ENCODE measurements at regions not wholly inside any gene's neighbourhood (a gene's known extent, or its start where the extent isn't known, plus 50 kb on each side); places are given as distances from the start of the nearest gene placed in this dataset.

DNA sequence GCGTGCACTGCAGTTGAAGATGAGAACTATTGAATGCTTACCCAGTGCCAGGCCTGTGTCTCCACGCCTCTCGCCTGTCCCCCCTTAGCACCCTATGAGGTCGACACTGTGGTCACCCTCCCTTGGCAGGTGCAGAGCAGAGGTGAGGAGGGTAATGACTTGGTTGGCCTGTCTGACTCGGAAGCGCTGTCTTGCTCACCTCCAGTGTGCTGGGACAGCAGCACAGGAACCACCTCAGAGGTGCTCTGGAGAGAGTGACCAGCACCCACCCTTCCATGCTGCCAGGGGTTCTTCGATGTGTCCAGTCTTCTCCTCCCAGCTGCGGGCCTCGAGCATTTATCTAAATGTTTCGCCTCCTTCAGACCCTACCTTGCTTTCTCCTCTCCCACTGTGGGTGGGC is 178.3 kb upstream of the IRX2 start:
- DNase-seq, result no peak

DNA sequence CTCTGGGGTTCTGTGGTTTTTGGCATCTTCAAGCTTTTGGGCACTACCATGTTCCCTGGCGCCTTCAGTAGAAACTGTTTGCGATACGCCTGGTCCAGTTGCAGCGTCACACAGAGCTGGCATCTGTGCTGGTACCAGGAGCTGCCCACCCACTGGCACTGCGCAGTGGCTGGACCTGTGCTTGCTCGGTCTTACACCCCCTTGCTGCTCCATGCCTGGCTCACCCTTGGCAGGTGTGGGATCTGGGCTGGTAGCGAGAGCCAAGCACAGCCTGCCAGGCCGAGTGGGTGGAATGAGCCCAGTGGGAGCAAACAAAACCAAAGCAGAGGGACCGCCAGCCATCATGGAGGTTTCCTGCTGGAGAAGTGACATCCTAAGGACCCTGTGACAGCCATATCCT is 170.2 kb upstream of the IRX2 start:
- no peak for DNase-seq

DNA sequence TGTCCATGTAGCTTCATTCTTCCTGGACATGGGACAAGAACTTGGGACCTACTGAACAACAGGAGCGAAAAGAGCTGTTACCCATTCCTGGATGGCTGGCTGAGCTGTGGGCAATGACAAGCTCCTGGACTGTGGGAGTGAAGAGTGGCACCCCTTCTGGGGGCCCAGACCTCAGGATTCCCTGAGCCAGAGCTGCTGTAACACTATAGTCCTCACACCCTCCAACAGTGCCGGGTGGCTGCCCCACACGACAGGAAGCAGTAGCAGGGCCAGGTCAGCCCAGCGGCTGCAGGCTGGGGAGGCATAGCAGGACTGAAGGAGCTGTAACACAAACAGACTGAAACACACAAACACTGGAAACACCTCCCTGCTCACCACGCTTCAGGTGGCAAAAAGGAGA is 169.7 kb upstream of the IRX2 start:
- DNase-seq, result no peak

DNA sequence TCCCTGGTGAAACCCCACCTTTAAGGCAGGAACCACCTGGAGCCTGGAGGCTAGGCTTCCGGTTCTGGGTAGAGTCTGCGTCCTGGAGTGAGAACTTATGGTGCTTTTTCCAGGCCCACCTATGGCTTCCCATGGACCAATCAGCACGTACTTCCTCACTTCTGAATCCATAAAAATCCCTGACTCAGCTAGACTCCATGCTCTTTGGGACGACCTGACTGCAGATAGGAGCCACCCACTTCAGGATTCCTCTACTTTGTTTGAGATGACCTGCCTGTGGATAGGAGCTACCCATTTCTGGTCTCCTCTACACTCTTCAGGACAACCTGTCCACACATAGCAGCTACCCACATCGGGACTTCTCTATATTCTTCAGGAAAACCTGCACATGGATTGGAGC is 168.8 kb upstream of the IRX2 start:
- no peak for DNase-seq

DNA sequence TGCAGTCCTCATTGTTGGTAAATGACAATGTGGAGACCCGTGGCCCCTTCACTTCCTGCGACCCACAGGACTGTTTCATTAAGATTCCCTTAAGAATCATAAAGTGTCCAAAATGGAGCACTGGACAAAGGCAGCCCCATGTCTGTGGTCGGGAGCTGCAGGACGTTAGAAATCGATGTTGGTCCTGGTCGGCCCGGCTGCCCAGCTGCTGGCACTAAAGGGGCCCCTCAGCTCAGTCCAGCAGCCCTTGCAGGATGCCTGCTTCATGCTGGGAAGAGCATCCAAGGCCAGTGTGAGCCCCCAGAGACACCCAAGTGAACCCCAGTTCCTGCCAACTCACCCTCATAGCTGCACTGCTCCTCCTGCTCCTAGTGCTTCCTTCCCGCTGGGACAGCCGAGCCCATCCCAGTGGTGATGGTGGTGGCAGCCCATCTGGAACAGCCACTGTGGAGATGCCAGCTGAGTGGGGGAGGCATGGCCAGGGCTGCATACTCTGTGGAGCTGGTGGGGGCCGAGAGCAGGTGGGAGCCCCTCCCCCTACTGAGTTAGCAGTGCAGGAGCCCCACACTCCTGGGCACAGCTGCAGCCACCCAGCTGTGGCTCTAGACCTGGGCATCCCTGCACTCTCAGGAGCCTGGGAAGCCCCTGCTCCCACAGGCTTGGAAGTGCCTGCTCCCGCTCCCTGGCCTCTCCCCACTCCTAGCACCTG is 168.0 kb upstream of the IRX2 start:
- DNase-seq, result no peak

DNA sequence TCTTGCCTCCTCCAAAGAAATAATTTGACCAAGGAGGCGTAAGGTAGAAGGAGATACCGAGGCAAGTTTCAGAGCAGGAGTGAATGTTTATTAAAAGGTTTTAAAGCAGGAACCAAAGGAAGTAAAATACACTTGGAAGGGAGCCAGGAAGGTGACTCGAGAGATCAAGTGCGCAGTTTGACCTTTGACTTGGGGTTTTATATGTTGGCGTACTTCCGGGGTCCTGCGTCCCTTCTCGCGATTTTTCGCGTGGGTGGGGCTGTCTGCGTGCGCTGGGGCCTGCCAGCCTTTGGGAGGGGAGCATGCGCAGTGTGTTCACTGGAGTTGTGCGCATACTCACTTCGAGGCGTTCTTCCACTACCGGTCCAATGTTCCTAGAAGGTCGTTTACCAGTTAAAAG is 166.0 kb upstream of the IRX2 start:
- DNase-seq, result no peak

DNA sequence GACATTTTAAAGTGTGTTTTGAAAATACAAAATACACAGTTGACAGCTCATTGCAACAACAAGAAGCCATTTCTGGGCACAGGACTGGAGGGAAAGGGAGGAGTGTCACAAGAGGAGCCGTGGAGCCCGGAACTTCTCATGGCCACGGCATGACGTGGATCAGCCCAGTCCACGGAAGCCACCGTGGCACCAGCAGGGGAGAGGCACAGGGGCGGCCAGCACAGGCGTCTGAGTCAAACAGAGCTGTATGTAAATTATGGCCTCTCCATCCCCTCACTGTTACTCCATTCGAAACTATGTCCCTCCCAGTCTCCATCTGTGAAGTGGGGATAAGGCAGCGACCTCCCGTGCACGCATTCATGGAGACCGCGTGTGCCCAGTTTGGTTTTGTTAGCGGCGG is 165.6 kb upstream of the IRX2 start:
- DNase-seq, result no peak

DNA sequence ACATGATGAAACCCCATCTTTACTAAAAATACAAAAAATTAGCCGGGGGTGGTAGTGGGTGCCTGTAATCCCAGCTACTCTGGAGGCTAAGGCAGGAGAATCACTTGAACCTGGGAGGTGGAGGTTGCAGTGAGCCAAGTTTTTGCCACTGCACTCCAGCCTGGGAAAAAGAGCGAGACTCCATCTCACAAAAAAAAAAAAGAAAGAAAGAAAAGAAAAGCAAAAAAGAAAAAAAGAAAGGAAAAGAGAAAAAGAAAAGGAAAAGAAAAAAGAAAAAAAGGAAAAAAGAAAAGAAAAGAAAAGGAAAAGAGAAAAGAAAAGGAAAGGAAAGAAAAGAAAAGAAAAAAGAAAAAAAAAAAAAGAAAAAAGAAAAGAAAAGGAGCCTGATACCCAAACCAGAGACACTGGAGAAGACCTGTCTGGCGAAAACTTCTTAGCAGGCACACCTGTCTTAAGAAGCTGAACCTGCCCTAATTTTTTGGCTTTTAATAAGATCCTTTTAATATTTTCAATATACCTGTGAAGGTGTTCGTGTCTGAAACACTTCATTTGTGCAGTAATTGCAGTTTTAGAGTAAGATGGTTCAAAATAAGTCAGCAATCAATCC is 164.7 kb upstream of the IRX2 start:
- no peak for DNase-seq

DNA sequence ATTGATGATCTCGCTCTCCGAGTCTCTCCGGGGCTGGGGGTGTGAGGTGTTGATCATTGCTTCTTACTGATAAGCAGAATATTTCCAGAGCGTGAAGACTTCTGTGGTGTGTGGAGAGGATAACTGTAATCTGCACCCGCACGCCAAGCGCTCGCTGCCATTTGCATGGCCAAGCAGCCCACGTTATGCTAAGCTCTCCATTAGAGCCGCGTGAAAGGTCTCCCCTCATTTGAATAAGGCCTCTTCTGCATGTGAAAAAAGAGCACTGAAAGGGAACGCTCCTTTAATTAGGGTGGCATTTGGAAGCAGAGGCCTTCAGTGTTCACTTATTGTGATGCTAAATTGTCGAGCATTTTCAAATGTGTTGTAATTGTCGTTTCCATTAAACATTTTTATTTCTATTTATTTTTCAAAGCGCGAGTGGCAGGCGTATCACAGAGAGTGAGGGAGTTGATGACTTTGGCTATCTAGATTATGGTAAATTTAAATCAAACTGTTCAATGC is 163.6 kb upstream of the IRX2 start:
- no peak for DNase-seq

DNA sequence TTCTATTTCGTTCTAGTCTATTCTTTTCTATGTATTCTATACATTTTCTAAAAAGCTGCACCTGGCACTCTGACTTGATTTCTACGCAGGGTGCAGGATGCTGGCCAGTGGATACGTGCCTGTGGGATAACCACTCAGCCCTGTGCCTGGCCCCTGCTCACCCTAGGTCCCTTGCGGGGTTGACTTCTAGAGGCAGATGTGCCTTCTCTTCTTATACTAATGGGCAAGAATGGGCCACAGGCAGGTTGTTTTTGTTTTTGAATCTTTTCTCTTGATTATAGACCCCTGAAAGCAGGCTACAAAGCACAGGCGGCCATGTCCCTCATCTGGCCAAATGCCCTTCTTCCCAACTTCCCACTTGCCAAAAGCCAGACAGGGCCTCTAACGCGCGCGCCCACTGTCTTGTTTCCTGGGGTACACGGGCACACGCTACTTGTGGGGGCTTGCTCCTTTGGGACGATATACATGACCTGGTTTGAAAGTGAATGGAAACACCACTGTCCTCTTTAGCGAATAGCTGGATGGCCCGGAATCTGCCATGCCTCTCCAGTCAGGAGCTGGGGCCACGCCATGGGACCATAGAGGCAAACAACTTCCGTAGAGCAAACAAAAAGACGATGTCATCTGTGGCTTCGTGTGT is 162.7 kb upstream of the IRX2 start:
- no peak for DNase-seq

DNA sequence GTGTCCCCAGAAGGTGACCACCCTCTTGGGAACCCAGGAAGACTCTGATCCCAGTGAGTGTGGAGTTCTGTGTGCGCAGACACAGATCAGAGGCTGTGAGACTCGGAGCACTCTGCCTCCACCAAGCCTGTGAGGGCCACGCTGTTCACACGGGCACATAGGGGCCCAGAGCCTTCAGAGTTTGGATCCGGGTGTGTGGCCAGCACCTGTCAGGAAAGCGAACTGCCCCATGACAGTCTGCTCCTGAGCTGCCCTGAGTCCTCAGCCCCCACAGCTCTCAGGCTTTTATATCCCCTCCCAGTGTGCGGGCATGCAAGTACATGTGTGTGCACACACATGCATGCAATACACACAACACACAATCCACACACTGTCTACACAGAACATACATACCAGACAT is 161.8 kb upstream of the IRX2 start:
- no peak for DNase-seq

DNA sequence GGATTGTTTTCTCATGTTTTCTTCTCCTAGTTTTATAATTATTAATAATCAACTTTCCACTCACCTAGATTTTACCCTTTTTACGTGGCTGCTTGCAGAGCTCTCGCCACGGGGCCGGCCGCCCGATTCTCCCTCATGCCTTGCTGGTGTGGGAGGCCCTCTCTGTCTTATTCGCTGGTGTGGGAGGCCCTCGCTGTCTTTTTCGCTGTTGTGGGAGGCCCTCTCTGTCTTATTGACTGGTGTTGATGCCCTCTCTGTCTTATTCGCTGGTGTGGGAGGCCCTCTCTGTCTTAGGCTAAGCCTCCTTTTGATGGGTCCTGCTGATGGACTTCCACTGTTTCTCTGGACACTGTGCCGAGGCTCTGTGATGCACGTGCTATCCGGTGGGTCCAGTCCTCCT is 161.3 kb upstream of the IRX2 start:
- DNase-seq, result no peak

DNA sequence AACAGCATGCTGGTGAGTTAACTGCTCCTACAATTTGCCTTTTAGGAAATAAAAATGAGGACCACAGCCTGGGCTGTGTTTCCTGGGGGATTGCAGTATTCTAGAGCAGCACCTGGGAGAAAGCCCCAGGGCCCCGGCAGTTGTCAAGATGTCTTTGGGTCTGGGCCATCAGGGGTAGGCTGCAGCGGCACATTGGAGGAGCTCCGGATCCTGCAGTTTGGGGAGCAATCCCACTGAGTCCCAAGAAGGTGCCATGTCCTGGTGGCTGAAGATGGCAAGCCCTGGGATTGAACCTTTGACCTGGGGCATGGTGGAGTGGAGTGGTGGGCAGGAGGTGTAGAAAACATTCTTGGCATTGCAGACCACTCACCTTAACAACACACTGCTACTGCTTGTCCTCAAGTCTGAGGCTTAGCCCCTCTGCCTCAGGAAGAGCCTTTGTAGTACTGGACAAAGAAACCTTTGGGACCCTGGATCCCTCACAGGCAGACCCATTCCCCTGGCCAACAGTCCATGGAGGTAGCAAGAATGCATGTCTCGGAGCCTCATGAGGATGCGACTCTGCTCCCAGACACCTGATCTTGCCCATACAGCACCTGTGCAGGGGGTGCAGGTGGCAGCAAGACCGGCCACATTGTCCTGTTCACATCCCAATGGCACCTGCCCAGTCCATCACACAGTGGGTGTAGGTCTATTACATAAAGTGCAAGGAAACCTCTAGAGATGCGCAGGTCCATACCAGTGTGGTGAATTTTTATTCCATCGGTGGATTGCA is 159.1 kb upstream of the IRX2 start:
- DNase-seq, result no peak

DNA sequence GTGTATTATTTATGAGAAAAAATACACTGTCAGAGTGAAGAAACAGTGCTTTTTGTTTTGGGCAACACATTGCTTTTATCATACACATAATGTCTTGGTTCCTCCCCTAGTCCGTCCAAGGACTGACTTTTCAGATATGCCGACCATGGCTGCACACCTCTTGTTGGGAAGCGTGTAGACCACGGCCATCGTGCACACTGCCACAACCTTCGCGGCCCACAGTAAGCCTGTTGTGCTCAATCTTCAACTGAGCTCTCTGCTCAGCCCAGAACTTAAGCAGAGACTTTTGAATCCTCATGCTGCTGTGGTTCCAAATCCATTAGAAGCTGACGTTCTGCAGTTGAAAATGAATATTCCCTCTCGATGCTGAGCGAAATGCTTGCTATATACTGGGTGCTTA is 157.6 kb upstream of the IRX2 start:
- no peak for DNase-seq

DNA sequence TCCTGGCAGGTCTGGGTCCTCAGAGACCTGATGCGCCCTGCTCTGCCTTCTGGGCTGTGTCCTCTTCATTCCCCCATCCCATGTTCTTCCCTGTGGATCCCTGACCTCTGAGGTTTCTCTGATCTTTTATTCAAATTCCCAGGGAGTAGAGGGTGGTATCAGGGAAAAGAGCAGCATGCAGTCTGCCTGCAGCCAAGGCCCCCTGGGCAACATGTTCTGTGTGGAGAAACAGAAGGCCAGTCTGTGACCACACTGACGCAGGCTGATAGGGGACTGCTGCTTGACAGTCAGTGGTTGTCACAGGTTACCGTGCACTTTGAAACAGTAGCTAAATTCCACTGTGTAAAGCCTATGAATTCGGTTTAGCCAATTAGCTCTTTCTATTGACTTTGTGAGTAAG is 156.6 kb upstream of the IRX2 start:
- no peak for DNase-seq

DNA sequence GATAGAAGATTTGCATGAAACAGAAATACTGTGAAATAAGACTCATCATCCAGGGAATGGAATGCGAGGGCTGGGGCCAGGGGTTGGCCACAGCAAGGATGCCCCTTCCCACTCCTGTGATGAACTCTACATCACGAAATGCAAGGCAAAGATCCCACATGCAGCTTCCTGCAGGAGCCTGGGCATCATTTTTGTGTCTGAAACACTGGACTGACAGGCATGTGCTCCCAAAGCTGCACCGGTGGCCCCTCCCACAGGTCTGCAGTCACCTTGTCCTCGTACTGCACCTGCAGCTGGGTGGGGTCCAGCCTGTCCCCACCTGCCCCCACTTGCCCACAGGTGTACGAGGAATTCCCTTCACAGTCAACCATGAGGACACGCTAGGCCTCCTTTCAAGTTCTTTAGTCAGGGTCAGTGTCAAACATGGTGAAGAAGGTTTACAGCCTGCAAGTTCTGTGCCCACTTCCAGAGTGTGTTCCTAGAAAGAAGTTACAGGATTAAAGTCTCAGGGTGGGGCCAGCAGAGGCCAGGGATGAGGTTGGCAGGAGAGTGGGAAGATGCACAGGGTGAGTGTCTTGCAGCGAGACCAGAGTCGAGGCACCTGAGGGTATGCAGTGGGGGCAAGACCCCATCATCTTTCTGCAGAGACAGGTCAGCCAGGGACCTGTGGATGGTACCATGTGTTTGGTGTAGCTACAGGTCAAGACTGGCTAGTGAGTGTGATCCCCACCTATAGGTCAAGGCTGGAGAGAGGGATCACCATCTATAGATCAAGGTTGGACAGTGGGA is 155.0 kb upstream of the IRX2 start:
- no peak for DNase-seq

DNA sequence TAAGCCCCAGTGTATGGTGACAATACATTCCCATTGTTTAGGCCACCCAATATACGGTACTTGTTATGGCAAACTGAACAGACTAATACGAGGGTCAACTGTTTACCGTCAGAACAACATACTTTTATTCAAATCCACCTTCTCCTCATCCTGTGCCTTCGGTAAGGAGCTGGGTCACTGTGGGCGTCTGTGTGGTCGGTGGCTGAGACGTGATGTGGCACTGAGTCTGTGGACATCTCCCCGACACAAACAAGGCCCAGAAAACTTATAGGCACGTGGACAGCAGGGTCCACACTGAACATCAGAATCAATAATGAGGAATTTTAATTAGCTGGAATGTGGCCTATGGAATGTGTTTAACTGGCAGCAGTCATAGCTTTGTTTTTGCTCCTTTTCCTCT is 154.3 kb upstream of the IRX2 start:
- no peak for DNase-seq

DNA sequence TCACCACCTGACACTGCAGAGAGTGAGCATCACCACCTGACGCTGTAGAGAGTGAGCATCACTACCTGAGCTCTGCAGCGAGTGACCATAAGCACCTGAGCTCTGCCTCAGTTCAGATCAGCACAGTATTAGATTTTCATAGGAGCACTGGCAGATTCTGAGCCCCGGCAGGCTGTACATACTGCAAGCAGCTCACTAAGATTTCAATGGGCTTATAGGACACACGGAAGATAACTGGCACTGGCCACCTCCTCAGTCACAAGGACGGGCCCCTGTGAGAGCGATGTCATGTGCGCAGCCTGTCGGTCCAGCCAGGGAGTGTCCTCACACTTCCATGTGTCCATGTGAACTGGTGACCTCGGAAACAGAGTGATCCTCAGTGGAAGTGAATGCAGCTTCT is 153.5 kb upstream of the IRX2 start:
- DNase-seq, result no peak

DNA sequence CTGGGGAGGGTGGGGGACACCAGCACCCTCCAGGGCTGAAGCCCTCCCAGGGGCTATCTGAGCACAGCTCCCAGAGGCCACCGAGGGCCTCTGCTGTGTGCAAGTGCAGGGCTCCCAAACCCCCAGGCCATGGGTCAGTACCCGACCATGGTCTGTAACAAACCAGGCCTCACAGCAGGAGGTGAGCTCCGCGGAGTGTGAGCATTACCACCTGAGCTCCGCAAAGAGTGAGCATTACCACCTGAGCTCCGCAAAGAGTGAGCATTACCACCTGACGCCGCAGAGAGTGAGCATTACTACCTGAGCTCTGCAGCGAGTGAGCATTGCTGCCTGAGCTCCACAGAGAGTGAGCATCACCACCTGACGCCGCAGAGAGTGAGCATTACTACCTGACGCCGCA is 152.9 kb upstream of the IRX2 start:
- DNase-seq, result no peak

DNA sequence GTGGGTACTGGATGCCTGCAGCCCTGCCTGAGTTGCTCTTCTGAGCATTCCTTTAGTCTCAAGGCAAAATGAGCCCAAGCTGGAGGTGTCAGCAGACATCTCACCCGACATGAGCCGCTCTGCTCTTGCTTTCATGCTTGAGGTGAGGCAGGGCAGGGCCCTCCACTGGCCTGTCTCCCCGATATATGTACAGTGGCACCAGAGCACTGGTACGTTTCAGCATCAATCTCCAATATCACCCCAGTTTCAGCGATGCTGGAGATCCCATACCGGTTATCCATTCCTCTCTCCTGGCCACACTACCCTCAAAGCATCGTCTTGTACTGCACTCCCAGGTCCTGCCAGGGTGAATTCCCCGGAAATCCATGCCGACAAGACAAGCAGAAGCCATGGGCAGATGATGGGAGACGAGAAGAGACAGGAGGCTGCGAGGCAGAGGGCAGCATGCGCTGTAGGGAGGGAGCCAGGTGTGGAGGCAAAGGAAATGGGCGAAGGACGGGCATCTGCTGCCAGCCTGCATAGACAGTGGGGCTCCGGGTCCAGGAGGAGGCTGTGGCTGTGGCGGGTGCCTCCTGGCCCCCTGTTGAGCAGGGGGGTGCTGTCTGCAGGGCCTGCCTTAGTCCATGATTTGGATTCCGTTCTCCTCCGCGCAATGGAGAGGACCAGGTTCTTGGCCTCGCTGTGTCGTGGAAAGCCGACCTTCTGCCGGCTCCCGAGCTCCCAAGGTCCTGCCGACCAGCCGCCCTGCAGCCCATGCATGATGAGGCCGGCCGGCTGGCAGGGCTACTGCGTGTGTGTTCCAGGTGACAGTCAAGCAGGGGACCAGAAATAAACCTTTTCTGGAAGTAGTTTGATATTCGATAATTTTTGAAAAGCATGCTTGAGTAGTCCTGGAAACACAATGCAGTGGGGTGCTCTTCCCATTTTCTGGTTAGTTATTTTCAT is 152.2 kb upstream of the IRX2 start:
- DNase-seq, result no peak

DNA sequence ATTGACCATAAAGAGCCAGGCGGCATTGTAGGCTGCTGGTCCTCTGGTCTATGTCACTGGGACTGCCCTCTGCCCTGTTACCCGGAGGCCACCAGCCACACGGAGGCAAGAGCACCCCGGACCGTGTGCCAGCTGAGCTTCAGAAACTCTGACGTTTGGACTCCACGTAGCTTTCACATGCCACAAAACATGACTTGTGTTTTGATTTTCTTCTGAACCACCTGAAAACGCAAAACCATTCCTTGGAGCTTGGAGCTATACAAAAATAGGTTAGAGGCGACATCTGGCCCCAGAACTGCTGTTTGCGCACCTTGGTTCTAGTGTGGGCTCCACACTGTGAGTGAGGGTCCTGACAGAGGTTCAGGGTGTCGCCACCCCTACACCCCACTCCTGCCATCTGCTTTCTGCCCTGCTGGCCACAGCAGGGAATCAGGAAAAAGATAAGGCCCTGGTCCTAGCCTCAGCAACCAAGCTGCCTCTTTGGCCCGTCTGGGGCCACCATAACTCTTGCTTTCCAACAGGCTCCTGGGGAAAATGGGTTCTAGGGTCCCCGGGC is 151.3 kb upstream of the IRX2 start:
- DNase-seq, result no peak
